DND-41 (cell line): ENCODE measurements at regions not wholly inside any gene's neighbourhood (a gene's known extent, or its start where the extent isn't known, plus 50 kb on each side); places are given as distances from the start of the nearest gene placed in this dataset.

Experiments used
- EZH2 ChIP-seq: IDR thresholded peaks from 3 replicates; pipeline ENCODE4 v1.6.1; 2012; ENCODE audit warnings: borderline replicate concordance, low read depth, mild to moderate bottlenecking, moderate library complexity, low read length, inconsistent platforms; ENCODE audit not compliant: severe bottlenecking
- TF ChIP-seq, protein P1 (sequence below): IDR thresholded peaks from 2 replicates; pipeline ENCODE4 v1.5.1; 2012; ENCODE audit warnings: borderline replicate concordance, low read length, moderate library complexity, mild to moderate bottlenecking; ENCODE audit not compliant: poor library complexity, severe bottlenecking; ENCODE audit errors: extremely low read depth

- no peak for TF ChIP-seq EZH2
- TF ChIP-seq, protein P1, sequence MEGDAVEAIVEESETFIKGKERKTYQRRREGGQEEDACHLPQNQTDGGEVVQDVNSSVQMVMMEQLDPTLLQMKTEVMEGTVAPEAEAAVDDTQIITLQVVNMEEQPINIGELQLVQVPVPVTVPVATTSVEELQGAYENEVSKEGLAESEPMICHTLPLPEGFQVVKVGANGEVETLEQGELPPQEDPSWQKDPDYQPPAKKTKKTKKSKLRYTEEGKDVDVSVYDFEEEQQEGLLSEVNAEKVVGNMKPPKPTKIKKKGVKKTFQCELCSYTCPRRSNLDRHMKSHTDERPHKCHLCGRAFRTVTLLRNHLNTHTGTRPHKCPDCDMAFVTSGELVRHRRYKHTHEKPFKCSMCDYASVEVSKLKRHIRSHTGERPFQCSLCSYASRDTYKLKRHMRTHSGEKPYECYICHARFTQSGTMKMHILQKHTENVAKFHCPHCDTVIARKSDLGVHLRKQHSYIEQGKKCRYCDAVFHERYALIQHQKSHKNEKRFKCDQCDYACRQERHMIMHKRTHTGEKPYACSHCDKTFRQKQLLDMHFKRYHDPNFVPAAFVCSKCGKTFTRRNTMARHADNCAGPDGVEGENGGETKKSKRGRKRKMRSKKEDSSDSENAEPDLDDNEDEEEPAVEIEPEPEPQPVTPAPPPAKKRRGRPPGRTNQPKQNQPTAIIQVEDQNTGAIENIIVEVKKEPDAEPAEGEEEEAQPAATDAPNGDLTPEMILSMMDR = no peak
Measured at GRCh38 chr6:108766886-108767285, 81.3 kb upstream of the ARMC2 start.
